ENCODE measurements at regions not wholly inside any gene's neighbourhood (a gene's known extent, or its start where the extent isn't known, plus 50 kb on each side); places are given as distances from the start of the nearest gene placed in this dataset.

DNA sequence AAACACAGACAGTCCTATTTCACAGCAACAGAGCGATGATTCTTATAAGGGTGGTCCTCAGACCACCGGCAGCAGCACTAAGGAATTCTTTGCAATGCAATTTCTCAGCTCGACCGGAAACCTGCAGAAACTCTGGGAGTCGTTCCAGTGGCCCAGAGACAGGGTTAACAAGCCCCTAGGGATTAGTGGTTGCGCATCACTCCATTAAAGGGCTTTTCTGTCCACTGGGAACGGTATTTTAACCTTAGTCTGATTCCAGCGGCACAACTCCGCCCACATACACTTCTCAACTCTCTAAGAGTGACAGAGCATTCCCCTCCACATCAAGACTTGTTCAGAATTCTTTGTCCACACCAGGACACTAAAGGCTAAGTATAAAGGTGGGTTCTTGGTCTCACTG is 341.5 kb downstream of the TFAP2A start:
- Mint-ChIP-seq H3K27me3 (ENCODE audit: low read depth in 2 of 2) (no peaks in the 10 kb centered on the region), H3K36me3 (no peaks in the 10 kb centered on the region), H3K27ac (no peak overlapping the region), H3K4me1 (no peaks in the 10 kb centered on the region), H3K9me3 (peaks cover 0 to 2% of the 10 kb centered on the region in 2 donors), H3K4me3 (no peak overlapping the region)
- H3K4me1 ChIP-seq (ENCODE audit: control insufficient read depth, insufficient read depth, low read length) = no peaks in the 10 kb centered on the region
- no peaks in the 10 kb centered on the region for H3K9me3 ChIP-seq (ENCODE audit: control insufficient read depth, insufficient read depth, low read length)
- ATAC-seq (no peak), DNase-seq (no peak)
- TF ChIP-seq, protein P1, sequence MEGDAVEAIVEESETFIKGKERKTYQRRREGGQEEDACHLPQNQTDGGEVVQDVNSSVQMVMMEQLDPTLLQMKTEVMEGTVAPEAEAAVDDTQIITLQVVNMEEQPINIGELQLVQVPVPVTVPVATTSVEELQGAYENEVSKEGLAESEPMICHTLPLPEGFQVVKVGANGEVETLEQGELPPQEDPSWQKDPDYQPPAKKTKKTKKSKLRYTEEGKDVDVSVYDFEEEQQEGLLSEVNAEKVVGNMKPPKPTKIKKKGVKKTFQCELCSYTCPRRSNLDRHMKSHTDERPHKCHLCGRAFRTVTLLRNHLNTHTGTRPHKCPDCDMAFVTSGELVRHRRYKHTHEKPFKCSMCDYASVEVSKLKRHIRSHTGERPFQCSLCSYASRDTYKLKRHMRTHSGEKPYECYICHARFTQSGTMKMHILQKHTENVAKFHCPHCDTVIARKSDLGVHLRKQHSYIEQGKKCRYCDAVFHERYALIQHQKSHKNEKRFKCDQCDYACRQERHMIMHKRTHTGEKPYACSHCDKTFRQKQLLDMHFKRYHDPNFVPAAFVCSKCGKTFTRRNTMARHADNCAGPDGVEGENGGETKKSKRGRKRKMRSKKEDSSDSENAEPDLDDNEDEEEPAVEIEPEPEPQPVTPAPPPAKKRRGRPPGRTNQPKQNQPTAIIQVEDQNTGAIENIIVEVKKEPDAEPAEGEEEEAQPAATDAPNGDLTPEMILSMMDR (IDR thresholded peaks at IDR 0.05) = no peak
- intact Hi-C loops (cut with micrococcal nuclease) = no loop called here
- no peaks in the 10 kb centered on the region for H3K36me3 ChIP-seq (ENCODE audit: control insufficient read depth, insufficient read depth, low read length)
- no peak overlapping the region for H3K4me3 ChIP-seq (ENCODE audit: low read length)
- no peaks in the 10 kb centered on the region for H3K27me3 ChIP-seq (ENCODE audit: control insufficient read depth, insufficient read depth, low read length)
- H3K27ac ChIP-seq (ENCODE audit: low read length) = no peak overlapping the region
- WGBS (ENCODE audit: insufficient coverage) = 86% methylated on average over 9 of the region's 9 CpGs

DNA sequence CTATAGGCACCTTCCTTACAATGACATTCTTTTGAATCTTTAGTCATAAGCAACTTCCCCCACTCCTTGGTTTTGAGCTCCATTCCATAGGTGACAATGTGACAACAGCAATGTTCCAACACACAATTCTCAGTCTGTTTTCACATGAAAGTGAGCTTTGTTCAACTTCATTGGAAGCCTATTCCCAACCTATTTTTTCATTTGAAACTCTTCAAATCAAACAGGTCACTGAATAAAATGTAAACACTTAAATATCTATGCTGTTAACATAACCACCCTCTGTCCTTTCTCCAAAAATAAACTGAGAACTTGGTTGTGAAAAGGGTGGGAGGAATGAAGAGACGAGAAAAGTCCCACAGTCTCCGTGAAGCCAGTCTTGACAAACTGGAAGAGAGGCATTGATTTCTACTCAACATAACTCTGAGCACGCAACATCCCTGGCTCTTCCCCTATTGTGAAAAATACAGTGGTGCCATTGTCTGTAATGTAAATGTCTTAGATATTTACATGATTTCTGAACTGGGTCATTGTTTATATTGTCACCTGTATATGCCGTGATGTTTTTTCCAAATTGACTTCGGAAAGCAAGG is 343.1 kb downstream of the TFAP2A start:
- no peaks in the 10 kb centered on the region for H3K36me3 Mint-ChIP-seq
- DNase-seq (no peak), ATAC-seq (no peak)
- H3K27ac ChIP-seq (ENCODE audit: low read length) = no peak overlapping the region
- intact Hi-C loops (cut with micrococcal nuclease) = no loop called here
- H3K9me3 Mint-ChIP-seq = peaks cover 0 to 2% of the 10 kb centered on the region in 2 donors
- no peaks in the 10 kb centered on the region for H3K9me3 ChIP-seq (ENCODE audit: control insufficient read depth, insufficient read depth, low read length)
- H3K27ac Mint-ChIP-seq = no peak overlapping the region
- H3K4me1 Mint-ChIP-seq = no peaks in the 10 kb centered on the region
- no peaks in the 10 kb centered on the region for H3K4me1 ChIP-seq (ENCODE audit: control insufficient read depth, insufficient read depth, low read length)
- WGBS (ENCODE audit: insufficient coverage) = 86% methylated on average over 5 of the region's 5 CpGs
- H3K27me3 Mint-ChIP-seq (ENCODE audit: low read depth in 2 of 2) = no peaks in the 10 kb centered on the region
- TF ChIP-seq, protein P1 (IDR thresholded peaks at IDR 0.05) = no peak
- H3K27me3 ChIP-seq (ENCODE audit: control insufficient read depth, insufficient read depth, low read length) = no peaks in the 10 kb centered on the region
- H3K4me3 ChIP-seq (ENCODE audit: low read length) = no peak overlapping the region
- H3K4me3 Mint-ChIP-seq = no peak overlapping the region
- no peaks in the 10 kb centered on the region for H3K36me3 ChIP-seq (ENCODE audit: control insufficient read depth, insufficient read depth, low read length)

DNA sequence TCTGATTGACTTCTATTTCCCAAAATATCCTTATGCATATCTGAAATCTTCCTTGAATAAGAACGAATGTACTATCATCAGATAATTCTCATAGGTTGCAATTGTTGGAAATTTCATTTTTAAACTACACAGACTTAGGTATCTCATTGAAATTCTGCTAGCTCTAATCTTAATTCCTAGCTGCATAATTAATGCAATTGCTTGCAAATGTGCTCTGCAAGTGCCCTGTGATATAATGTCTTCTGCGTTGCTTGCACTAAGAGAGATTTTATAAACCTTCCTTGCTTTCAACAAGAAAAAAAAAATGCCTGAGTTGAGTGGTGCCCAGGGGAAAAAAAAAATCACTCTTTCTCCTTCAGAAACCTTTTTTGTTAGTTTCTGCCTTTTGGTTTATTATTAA is 354.9 kb downstream of the TFAP2A start:
- H3K4me3 Mint-ChIP-seq = no peak overlapping the region
- WGBS (ENCODE audit: insufficient coverage) = 63% methylated on average over 1 of the region's 2 CpGs
- H3K27ac Mint-ChIP-seq = no peak overlapping the region
- Histone ChIP-seq H3K4me3 (ENCODE audit: low read length) (no peak overlapping the region), H3K27me3 (ENCODE audit: control insufficient read depth, insufficient read depth, low read length) (no peaks in the 10 kb centered on the region), H3K4me1 (ENCODE audit: control insufficient read depth, insufficient read depth, low read length) (no peaks in the 10 kb centered on the region), H3K27ac (ENCODE audit: low read length) (no peak overlapping the region), H3K9me3 (ENCODE audit: control insufficient read depth, insufficient read depth, low read length) (no peaks in the 10 kb centered on the region), H3K36me3 (ENCODE audit: control insufficient read depth, insufficient read depth, low read length) (no peaks in the 10 kb centered on the region)
- H3K27me3 Mint-ChIP-seq (ENCODE audit: low read depth in 2 of 2) = no peaks in the 10 kb centered on the region
- DNase-seq (no peak), ATAC-seq (no peak)
- TF ChIP-seq, protein P1 (IDR thresholded peaks at IDR 0.05) = no peak
- H3K4me1 Mint-ChIP-seq = no peaks in the 10 kb centered on the region
- H3K36me3 Mint-ChIP-seq = no peaks in the 10 kb centered on the region
- peaks cover 6 to 8% of the 10 kb centered on the region in 2 donors for H3K9me3 Mint-ChIP-seq
- intact Hi-C loops (cut with micrococcal nuclease) = no loop called here

DNA sequence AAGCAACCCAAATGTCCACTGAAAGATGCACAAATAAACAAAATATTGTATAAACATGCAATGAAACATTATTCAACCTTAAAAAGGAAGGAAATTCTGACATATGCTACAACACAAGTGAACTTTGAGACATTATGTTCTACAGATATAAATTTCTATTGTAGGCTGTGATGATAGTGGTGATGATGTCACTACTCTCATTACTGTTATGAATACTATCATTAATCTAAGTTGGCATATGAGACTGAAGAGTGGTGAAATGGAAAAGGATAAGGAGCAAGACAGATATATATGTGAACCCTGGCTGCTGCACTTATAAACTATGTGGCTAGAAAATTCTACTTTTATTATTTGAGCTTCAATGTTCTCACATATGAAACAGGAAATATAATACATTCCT is 360.2 kb downstream of the TFAP2A start:
- Histone ChIP-seq H3K36me3 (ENCODE audit: control insufficient read depth, insufficient read depth, low read length) (no peaks in the 10 kb centered on the region), H3K9me3 (ENCODE audit: control insufficient read depth, insufficient read depth, low read length) (no peaks in the 10 kb centered on the region), H3K27ac (ENCODE audit: low read length) (no peak overlapping the region), H3K27me3 (ENCODE audit: control insufficient read depth, insufficient read depth, low read length) (no peaks in the 10 kb centered on the region), H3K4me1 (ENCODE audit: control insufficient read depth, insufficient read depth, low read length) (no peaks in the 10 kb centered on the region), H3K4me3 (ENCODE audit: low read length) (no peak overlapping the region)
- ATAC-seq (no peak), DNase-seq (no peak)
- Mint-ChIP-seq H3K27me3 (ENCODE audit: low read depth in 2 of 2) (no peaks in the 10 kb centered on the region), H3K9me3 (peaks cover 13 to 16% of the 10 kb centered on the region in 2 donors), H3K4me1 (no peaks in the 10 kb centered on the region), H3K27ac (no peak overlapping the region), H3K36me3 (peaks cover 7% of the 10 kb centered on the region), H3K4me3 (no peak overlapping the region)
- intact Hi-C loops (cut with micrococcal nuclease) = no loop called here
- TF ChIP-seq, protein P1 (IDR thresholded peaks at IDR 0.05) = no peak

All from natural killer cell (primary cell).